ENCODE measurements at regions not wholly inside any gene's neighbourhood (a gene's known extent, or its start where the extent isn't known, plus 50 kb on each side); places are given as distances from the start of the nearest gene placed in this dataset.

DNA sequence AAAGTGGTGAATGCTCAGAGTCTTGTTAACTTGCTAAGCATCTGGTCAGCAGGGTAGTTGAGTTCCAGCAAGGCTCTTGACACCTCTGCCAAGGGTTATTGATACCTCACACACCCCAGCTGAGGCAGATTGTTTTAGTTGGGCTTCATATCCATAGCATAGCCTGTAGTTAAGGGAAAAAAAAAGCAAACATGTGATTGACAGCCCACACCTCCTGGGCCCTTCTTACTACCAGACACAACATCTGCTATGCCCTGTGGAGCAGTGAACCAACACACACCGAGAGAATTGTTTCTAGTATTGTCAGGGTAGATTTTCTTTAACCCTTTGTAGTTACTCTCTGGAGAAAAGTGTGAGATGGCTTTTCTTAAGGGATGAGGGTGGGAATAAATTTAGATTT is 697.0 kb upstream of the POU3F2 start:
- Histone ChIP-seq H3K4me2 (ENCODE audit: insufficient read depth in 1 of 2, low read depth in 2 of 2, low read length in 2 of 2) (peak overlapping the region in 1 of 2 experiments; percentile 17; a peak in 1 of 4 replicates), H3K27ac (ENCODE audit: low read depth, low read length) (no peak overlapping the region), H4K8ac (ENCODE audit: extremely low read depth, insufficient read depth, low read length) (no peak overlapping the region), H4K5ac (ENCODE audit: insufficient read length, low read depth, low read length) (no peak overlapping the region), H3K23ac (ENCODE audit: insufficient read length) (no peak overlapping the region), H4K20me1 (replicated peaks in 1 of 2; ENCODE audit: control insufficient read depth in 1 of 2, insufficient read depth in 2 of 2, low read length in 2 of 2) (no peaks in the 10 kb centered on the region), H3K36me3 (ENCODE audit: control insufficient read depth in 2 of 4, insufficient read depth in 4 of 4, low read length in 3 of 4) (peaks cover 0 to 5% (median 0%) of the 10 kb centered on the region in 4 experiments; a peak in 1 of 8 replicates), H3K4ac (replicated peaks; ENCODE audit: insufficient read length, low read depth, low read length) (no peak overlapping the region), H2BK20ac (ENCODE audit: low read length) (no peak overlapping the region), H3K56ac (replicated peaks; ENCODE audit: insufficient read length, low read depth, low read length) (no peak overlapping the region), H2BK12ac (ENCODE audit: low read depth, low read length) (no peak overlapping the region), H3K27me3 (replicated peaks in 1 of 4; ENCODE audit: control insufficient read depth in 3 of 4, extremely low read depth in 1 of 4, insufficient read depth in 3 of 4, low read length in 3 of 4) (no peaks in the 10 kb centered on the region), H2BK5ac (ENCODE audit: low read depth, low read length) (no peak overlapping the region), H3K79me2 (ENCODE audit: control insufficient read depth in 1 of 2, insufficient read depth in 2 of 2, low read length in 2 of 2) (no peaks in the 10 kb centered on the region), H3K4me1 (replicated peaks in 1 of 4; ENCODE audit: control insufficient read depth in 3 of 4, insufficient read depth in 4 of 4, low read length in 3 of 4) (peaks cover 0 to 4% (median 0%) of the 10 kb centered on the region in 4 experiments; a peak in 2 of 7 replicates), H2BK15ac (ENCODE audit: low read length) (no peak overlapping the region), H3K79me1 (ENCODE audit: low read depth, low read length) (no peaks in the 10 kb centered on the region), H3K4me3 (ENCODE audit: extremely low read depth in 1 of 4, insufficient read depth in 2 of 4, low read depth in 3 of 4, low read length in 4 of 4) (no peak overlapping the region), H3K18ac (ENCODE audit: extremely low read depth, low read length) (no peak overlapping the region), H3K9ac (replicated peaks in 1 of 4; ENCODE audit: extremely low read depth in 1 of 4, low read depth in 3 of 4, low read length in 3 of 4) (no peak overlapping the region), H2AFZ (ENCODE audit: low read length) (no peak overlapping the region), H3K14ac (ENCODE audit: insufficient read length) (no peak overlapping the region), H2BK120ac (replicated peaks; ENCODE audit: low read depth, low read length) (no peak overlapping the region), H2AK5ac (ENCODE audit: low read depth, low read length) (no peak overlapping the region), H3K23me2 (ENCODE audit: low read depth, low read length) (no peaks in the 10 kb centered on the region), H3K9me3 (ENCODE audit: insufficient read depth in 2 of 2, low read depth in 1 of 2, low read length in 1 of 2) (peaks cover 7 to 8% of the 10 kb centered on the region in 2 experiments), H4K91ac (replicated peaks; ENCODE audit: insufficient read length, low read length) (no peak overlapping the region)
- ChIA-PET CTCF (ENCODE audit: partially characterized antibody) (no interaction called here), POLR2A (ENCODE audit: partially characterized antibody) (no interaction called here)
- FAIRE-seq (no peak), DNase-seq (ENCODE audit: low read depth in 1 of 2, low spot score in 2 of 2) (no peak)
- 19% methylated on average over 1 of the region's 1 CpG; no CpG with 5 or more reads in 1 of the 2 experiments for WGBS, 2 experiments (ENCODE audit: extremely low coverage in 1 of 2, insufficient coverage in 1 of 2, insufficient read length in 1 of 2, insufficient replicate concordance in 2 of 2, low coverage in 1 of 2, low lambda C conversion rate in 2 of 2, missing lambda C conversion rate in 1 of 2)
- TF ChIP-seq RNF2 (IDR thresholded peaks at IDR 0.05; ENCODE audit: borderline replicate concordance, low read depth, low read length, missing control alignments, poor library complexity, severe bottlenecking) (no peak), JUN (IDR thresholded peaks at IDR 0.05; ENCODE audit: low read depth, low read length) (no peak), FOSL1 (IDR thresholded peaks at IDR 0.05; ENCODE audit: insufficient read depth, low read depth, low read length) (no peak), TAF7 (optimal IDR thresholded peaks at IDR 0.05; ENCODE audit: borderline replicate concordance, low read depth, low read length) (no peak), SAP30 (IDR thresholded peaks at IDR 0.05; ENCODE audit: insufficient read depth, insufficient replicate concordance, low read length) (no peak), RFX5 (IDR thresholded peaks at IDR 0.05; ENCODE audit: borderline replicate concordance, low read depth, low read length) (no peak), EP300 (IDR thresholded peaks at IDR 0.05; ENCODE audit: borderline replicate concordance in 1 of 2, low read depth in 2 of 2, low read length in 2 of 2) (no peak), CTBP2 (IDR thresholded peaks at IDR 0.05; ENCODE audit: borderline replicate concordance, insufficient read depth, insufficient read length, low read length) (no peak), GTF2F1 (IDR thresholded peaks at IDR 0.05; ENCODE audit: borderline replicate concordance, low read depth, low read length) (no peak), HDAC6 (IDR thresholded peaks at IDR 0.05; ENCODE audit: low read depth, low read length) (no peak), MAFK (IDR thresholded peaks at IDR 0.05; ENCODE audit: low read depth, low read length) (no peak)
- TF ChIP-seq, protein P1, sequence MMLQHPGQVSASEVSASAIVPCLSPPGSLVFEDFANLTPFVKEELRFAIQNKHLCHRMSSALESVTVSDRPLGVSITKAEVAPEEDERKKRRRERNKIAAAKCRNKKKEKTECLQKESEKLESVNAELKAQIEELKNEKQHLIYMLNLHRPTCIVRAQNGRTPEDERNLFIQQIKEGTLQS (IDR thresholded peaks at IDR 0.05; ENCODE audit: insufficient read depth, low read depth, low read length): no peak
